Effector memory CD8-positive, alpha-beta T cell (primary cell): ENCODE measurements at regions not wholly inside any gene's neighbourhood (a gene's known extent, or its start where the extent isn't known, plus 50 kb on each side); places are given as distances from the start of the nearest gene placed in this dataset.

Experiments used
- ATAC-seq: fragments of 150-1000 bp; cut with Tn5 transposase; replicated peaks from 2 replicates; pipeline ENCODE4 v1.10.0; 2021; ENCODE audit warnings: mild to moderate bottlenecking, moderate library complexity
- DNase-seq, 3 experiments: peaks; one replicate each; pipeline ENCODE4 v3.0.0; 2021
- H3K27ac Mint-ChIP-seq, 2 donors: one replicate each; pipeline ENCODE4 v1.8.0; 2022; ENCODE audit warnings: mild to moderate bottlenecking in 2 of 2, mixed read lengths in 2 of 2, moderate library complexity in 2 of 2
- H3K27me3 Mint-ChIP-seq, 2 donors: one replicate each; pipeline ENCODE4 v1.8.0; 2022; ENCODE audit warnings: mixed read lengths in 2 of 2
- H3K36me3 Mint-ChIP-seq: one replicate; pipeline ENCODE4 v1.8.0; 2022; ENCODE audit warnings: mild to moderate bottlenecking, moderate library complexity, mixed read lengths; ENCODE audit not compliant: insufficient read depth
- H3K4me1 Mint-ChIP-seq, 2 donors: one replicate each; pipeline ENCODE4 v1.8.0; 2022; ENCODE audit warnings: low read depth in 2 of 2, mixed read lengths in 2 of 2
- H3K4me3 Mint-ChIP-seq, 2 donors: one replicate each; pipeline ENCODE4 v1.8.0; 2022; ENCODE audit warnings: mild to moderate bottlenecking in 2 of 2, mixed read lengths in 2 of 2, moderate library complexity in 2 of 2
- H3K9me3 Mint-ChIP-seq, 2 donors: one replicate each; pipeline ENCODE4 v1.8.0; 2022; ENCODE audit warnings: mixed read lengths in 2 of 2

DNA sequence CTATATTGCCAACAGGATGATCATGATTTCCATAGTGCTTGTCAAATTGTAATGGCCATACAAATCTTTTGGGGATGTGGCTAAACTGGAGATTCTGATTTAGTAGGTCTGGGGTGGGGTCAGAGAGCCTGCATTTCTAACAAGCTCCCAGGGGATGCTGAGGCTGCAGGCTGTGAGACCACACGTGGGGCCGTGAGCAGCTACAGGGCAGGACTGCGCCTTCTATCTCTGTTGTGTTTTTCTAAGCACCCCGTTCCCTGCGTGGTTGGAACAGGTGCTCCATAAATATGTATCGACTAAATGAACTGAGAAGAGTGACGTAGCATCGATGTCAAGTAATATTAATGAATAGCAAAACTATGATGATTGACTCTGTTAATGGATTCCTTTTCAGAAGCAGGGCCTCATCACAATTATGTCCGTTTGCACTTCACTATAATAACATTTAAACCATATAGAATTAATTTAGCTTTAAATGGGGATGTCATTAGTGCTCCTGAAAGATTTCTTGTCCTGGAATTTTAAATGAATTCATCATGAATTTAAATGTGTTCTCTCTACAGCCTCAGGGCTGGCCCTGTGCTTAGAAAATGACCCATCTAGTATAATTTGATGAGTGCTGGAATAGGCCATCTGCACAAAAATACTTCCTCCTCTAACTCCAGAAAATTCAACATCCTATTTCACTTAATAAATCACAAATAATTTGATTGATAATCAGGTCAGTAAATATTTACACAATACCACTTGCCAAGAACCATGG is 51.7 kb upstream of the SIAH3 start:
- Mint-ChIP-seq H3K9me3 (no peaks in the 10 kb centered on the region), H3K4me1 (no peaks in the 10 kb centered on the region), H3K27ac (no peak overlapping the region), H3K4me3 (no peak overlapping the region), H3K36me3 (no peaks in the 10 kb centered on the region), H3K27me3 (peaks cover 13 to 52% of the 10 kb centered on the region in 2 donors)
- DNase-seq (no peak), ATAC-seq (no peak)
